ENCODE measurements at regions not wholly inside any gene's neighbourhood (a gene's known extent, or its start where the extent isn't known, plus 50 kb on each side); places are given as distances from the start of the nearest gene placed in this dataset.

GRCh38 chr3:178434206-178434805, 101.9 kb upstream of the KCNMB2 start:
- ChIA-PET POLR2A (ENCODE audit: low non-redundant PET) (no interaction called here), CTCF (interaction anchor here (0.6 to 0.8 kb wide), 3 partner anchors 11 to 1191 kb away, joined by 3 read pairs; no protein-coding TSS in a partner anchor)
- no peak for DNase-seq (ENCODE audit: low spot score)
- TF ChIP-seq CTCF (conservative IDR thresholded peaks at IDR 0.05; ENCODE audit: low read depth), result no peak; the same call in 1 of the 2 replicates
- H3K27ac ChIP-seq, result no peak overlapping the region

- POLR2A ChIA-PET (ENCODE audit: low non-redundant PET), result no interaction called here
- no peak overlapping the region for H3K27ac ChIP-seq
- no peak for DNase-seq (ENCODE audit: low spot score)
- no peak for TF ChIP-seq CTCF (conservative IDR thresholded peaks at IDR 0.05; ENCODE audit: low read depth)
- CTCF ChIA-PET, result interaction anchor here (1.2 kb wide), 1 partner anchor 531 kb away, joined by 6 read pairs; no protein-coding TSS in a partner anchor
These were observed 100.7 kb upstream of the KCNMB2 start for GRCh38 chr3:178435575-178435974.

- peak; percentile 69 for TF ChIP-seq CTCF (conservative IDR thresholded peaks at IDR 0.05; ENCODE audit: low read depth)
- peak; percentile 21 for DNase-seq (ENCODE audit: low spot score)
- no peak overlapping the region for H3K27ac ChIP-seq
- POLR2A ChIA-PET (ENCODE audit: low non-redundant PET), result no interaction called here
- CTCF ChIA-PET, result interaction anchor here (0.6 to 1.2 kb wide), 7 partner anchors 12 to 659 kb away, joined by 3 to 5 read pairs (median 4); no protein-coding TSS in a partner anchor
These were observed 99.5 kb upstream of the KCNMB2 start for GRCh38 chr3:178436773-178437172.

GRCh38 chr3:178437236-178437635, 99.0 kb upstream of the KCNMB2 start:
- H3K27ac ChIP-seq, result no peak overlapping the region
- CTCF ChIA-PET, result interaction anchor here (0.6 to 1.2 kb wide), 5 partner anchors 17 to 531 kb away, joined by 3 to 5 read pairs (median 4); no protein-coding TSS in a partner anchor
- no peak for TF ChIP-seq CTCF (conservative IDR thresholded peaks at IDR 0.05; ENCODE audit: low read depth)
- POLR2A ChIA-PET (ENCODE audit: low non-redundant PET), result no interaction called here
- DNase-seq (ENCODE audit: low spot score), result no peak

GRCh38 chr3:178439504-178439903, 96.7 kb upstream of the KCNMB2 start:
- TF ChIP-seq CTCF (conservative IDR thresholded peaks at IDR 0.05; ENCODE audit: low read depth), result no peak
- DNase-seq (ENCODE audit: low spot score), result peak; percentile 26

GRCh38 chr3:178440043-178440442, 96.2 kb upstream of the KCNMB2 start:
- POLR2A ChIA-PET (ENCODE audit: low non-redundant PET), result no interaction called here
- TF ChIP-seq CTCF (conservative IDR thresholded peaks at IDR 0.05; ENCODE audit: low read depth), result no peak
- no peak for DNase-seq (ENCODE audit: low spot score)
- CTCF ChIA-PET, result interaction anchor here (0.7 kb wide), 1 partner anchor 517 kb away, joined by 4 read pairs; no protein-coding TSS in a partner anchor
- H3K27ac ChIP-seq, result no peak overlapping the region

More at GRCh38 chr3:178439504-178439903, 96.7 kb upstream of the KCNMB2 start:
- H3K27ac ChIP-seq, result no peak overlapping the region
- CTCF ChIA-PET, result interaction anchor here (0.7 kb wide), 1 partner anchor 518 kb away, joined by 4 read pairs; no protein-coding TSS in a partner anchor
- POLR2A ChIA-PET (ENCODE audit: low non-redundant PET), result no interaction called here

All from RWPE1 (cell line).